ENCODE measurements at regions not wholly inside any gene's neighbourhood (a gene's known extent, or its start where the extent isn't known, plus 50 kb on each side); places are given as distances from the start of the nearest gene placed in this dataset.

- TF ChIP-seq EZH2 (IDR thresholded peaks at IDR 0.05; ENCODE audit: low read length) (no peak), CTCF (optimal IDR thresholded peaks at IDR 0.05 in 1 of 3, IDR thresholded peaks at IDR 0.05 in 1 of 3, conservative IDR thresholded peaks at IDR 0.05 in 1 of 3; ENCODE audit: extremely low read depth in 1 of 3, insufficient read depth in 2 of 3, low read length in 3 of 3) (no peak)
Observed at GRCh38 chr2:139643139-139643538, 862.9 kb upstream of the NXPH2 start.
